GM12892 (cell line): ENCODE measurements at regions not wholly inside any gene's neighbourhood (a gene's known extent, or its start where the extent isn't known, plus 50 kb on each side); places are given as distances from the start of the nearest gene placed in this dataset.

ENCODE experiments used
- DNase-seq: peaks from one replicate; pipeline ENCODE4 v3.0.0; 2011; ENCODE audit not compliant: insufficient read length
- FAIRE-seq: peaks from 2 replicates; lab custom pipeline; 2011; peaks lifted over from hg19 to GRCh38; lab: Jason Lieb, UNC
- POLR2A ChIP-seq: IDR thresholded peaks from 2 replicates; pipeline ENCODE4 v1.6.1; 2011; ENCODE audit warnings: low read depth, low read length, control low read depth
- POLR2AphosphoS5 ChIP-seq: IDR thresholded peaks from 2 replicates; pipeline ENCODE4 v1.6.1; 2011; ENCODE audit warnings: low read depth, low read length, control low read depth
- TAF1 ChIP-seq: IDR thresholded peaks from 2 replicates; pipeline ENCODE4 v1.6.1; 2011; ENCODE audit warnings: low read depth, mild to moderate bottlenecking, control low read depth, low read length, borderline replicate concordance

- FAIRE-seq, result no peak
- no peak for TF ChIP-seq POLR2A
- TF ChIP-seq TAF1, result no peak
- no peak for TF ChIP-seq POLR2AphosphoS5
- DNase-seq, result no peak
Observed at GRCh38 chr18:5606951-5607350, 63.2 kb upstream of the EPB41L3 start.

- FAIRE-seq (no peak), DNase-seq (no peak)
- no peak for TF ChIP-seq POLR2A
- no peak for TF ChIP-seq POLR2AphosphoS5
- no peak for TF ChIP-seq TAF1
Observed at GRCh38 chr18:5604778-5605177, 61.0 kb upstream of the EPB41L3 start.

- DNase-seq, result no peak
- TF ChIP-seq TAF1 (no peak), POLR2A (no peak), POLR2AphosphoS5 (no peak)
- no peak for FAIRE-seq
Observed at GRCh38 chr18:5603153-5603552, 59.4 kb upstream of the EPB41L3 start.

- no peak for TF ChIP-seq POLR2A
- TF ChIP-seq POLR2AphosphoS5, result no peak
- TF ChIP-seq TAF1, result no peak
- FAIRE-seq (no peak), DNase-seq (no peak)
Observed at GRCh38 chr18:5601188-5601624, 57.4 kb upstream of the EPB41L3 start.

DNA sequence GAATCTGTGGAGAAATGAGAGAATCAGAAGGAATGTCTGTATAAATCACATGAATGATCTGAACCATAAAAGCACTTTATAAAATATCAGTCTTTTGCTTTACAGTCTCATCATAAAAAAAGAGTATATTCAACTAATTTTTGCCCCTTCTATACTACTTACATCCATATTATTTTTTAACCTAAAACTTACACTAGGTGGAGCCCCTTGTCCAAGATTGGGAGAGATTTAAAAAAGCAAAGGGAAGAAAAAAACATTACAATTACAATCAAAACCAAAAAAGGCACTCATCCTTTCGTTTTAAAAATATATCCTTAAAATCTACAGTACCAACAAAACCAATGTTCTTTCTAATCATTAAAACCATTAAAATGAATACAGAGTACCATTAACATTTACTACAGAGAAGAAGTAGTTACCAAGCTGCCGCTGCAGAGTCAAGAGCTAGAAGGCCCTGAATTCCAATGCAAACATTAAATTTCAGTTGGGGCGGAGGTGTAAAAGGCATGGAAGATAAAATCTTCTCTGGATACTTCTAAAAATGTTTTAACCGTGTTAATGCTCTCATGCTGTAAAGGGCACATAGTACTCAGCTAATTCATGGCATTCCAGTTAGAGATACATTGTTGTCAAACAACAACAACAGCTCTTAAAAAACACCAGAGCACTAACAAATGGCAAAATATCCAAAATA, 56.7 kb upstream of the EPB41L3 start:
- FAIRE-seq (no peak), DNase-seq (no peak)
- TF ChIP-seq POLR2A, result no peak
- TF ChIP-seq POLR2AphosphoS5, result no peak
- TF ChIP-seq TAF1, result no peak

DNA sequence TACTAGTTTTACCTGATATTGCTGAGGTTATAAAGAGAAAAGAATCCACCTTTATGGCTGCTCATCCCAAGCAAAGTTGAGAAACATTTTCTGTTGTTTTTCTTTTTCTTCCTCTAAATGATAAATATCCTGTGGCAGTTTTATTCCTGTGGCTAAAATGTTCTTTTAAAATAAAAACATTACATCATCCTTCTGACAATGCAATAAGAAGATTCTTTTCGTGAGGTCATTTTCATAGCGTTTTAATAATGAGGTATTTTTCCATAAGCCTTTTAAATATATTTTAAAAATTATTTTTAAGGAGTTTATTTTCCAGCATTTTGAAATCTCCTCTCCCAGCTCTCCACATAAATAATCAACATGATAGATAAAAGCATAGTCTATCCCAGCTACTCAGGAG, 52.8 kb upstream of the EPB41L3 start:
- no peak for DNase-seq
- TF ChIP-seq POLR2AphosphoS5 (no peak), TAF1 (no peak), POLR2A (no peak)
- no peak for FAIRE-seq
